ENCODE measurements at regions not wholly inside any gene's neighbourhood (a gene's known extent, or its start where the extent isn't known, plus 50 kb on each side); places are given as distances from the start of the nearest gene placed in this dataset.

- CTCF ChIA-PET (ENCODE audit: low intra/inter-chr PET ratio, low total read pairs), result no interaction called here
- no peaks in the 10 kb centered on the region for H3K4me1 ChIP-seq (ENCODE audit: insufficient read depth, low read length)
- no peak for FAIRE-seq
- no peak for TF ChIP-seq MAZ (IDR thresholded peaks at IDR 0.05; ENCODE audit: borderline replicate concordance, low read depth, low read length)
- no peak for TF ChIP-seq MAZ (CRISPR knock-in tag; IDR thresholded peaks at IDR 0.05; ENCODE audit: low read depth)
- TF ChIP-seq TIGD3 (CRISPR knock-in tag; IDR thresholded peaks at IDR 0.05; ENCODE audit: borderline replicate concordance), result no peak
- TF ChIP-seq, protein P1, sequence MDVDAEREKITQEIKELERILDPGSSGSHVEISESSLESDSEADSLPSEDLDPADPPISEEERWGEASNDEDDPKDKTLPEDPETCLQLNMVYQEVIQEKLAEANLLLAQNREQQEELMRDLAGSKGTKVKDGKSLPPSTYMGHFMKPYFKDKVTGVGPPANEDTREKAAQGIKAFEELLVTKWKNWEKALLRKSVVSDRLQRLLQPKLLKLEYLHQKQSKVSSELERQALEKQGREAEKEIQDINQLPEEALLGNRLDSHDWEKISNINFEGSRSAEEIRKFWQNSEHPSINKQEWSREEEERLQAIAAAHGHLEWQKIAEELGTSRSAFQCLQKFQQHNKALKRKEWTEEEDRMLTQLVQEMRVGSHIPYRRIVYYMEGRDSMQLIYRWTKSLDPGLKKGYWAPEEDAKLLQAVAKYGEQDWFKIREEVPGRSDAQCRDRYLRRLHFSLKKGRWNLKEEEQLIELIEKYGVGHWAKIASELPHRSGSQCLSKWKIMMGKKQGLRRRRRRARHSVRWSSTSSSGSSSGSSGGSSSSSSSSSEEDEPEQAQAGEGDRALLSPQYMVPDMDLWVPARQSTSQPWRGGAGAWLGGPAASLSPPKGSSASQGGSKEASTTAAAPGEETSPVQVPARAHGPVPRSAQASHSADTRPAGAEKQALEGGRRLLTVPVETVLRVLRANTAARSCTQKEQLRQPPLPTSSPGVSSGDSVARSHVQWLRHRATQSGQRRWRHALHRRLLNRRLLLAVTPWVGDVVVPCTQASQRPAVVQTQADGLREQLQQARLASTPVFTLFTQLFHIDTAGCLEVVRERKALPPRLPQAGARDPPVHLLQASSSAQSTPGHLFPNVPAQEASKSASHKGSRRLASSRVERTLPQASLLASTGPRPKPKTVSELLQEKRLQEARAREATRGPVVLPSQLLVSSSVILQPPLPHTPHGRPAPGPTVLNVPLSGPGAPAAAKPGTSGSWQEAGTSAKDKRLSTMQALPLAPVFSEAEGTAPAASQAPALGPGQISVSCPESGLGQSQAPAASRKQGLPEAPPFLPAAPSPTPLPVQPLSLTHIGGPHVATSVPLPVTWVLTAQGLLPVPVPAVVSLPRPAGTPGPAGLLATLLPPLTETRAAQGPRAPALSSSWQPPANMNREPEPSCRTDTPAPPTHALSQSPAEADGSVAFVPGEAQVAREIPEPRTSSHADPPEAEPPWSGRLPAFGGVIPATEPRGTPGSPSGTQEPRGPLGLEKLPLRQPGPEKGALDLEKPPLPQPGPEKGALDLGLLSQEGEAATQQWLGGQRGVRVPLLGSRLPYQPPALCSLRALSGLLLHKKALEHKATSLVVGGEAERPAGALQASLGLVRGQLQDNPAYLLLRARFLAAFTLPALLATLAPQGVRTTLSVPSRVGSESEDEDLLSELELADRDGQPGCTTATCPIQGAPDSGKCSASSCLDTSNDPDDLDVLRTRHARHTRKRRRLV (CRISPR knock-in tag; IDR thresholded peaks at IDR 0.05), result no peak
- no peak for TF ChIP-seq ZNF441 (CRISPR knock-in tag; IDR thresholded peaks at IDR 0.05; ENCODE audit: borderline replicate concordance)
- no peak for TF ChIP-seq MTF2 (CRISPR knock-in tag; IDR thresholded peaks at IDR 0.05; ENCODE audit: borderline replicate concordance)
- TF ChIP-seq, protein P2, sequence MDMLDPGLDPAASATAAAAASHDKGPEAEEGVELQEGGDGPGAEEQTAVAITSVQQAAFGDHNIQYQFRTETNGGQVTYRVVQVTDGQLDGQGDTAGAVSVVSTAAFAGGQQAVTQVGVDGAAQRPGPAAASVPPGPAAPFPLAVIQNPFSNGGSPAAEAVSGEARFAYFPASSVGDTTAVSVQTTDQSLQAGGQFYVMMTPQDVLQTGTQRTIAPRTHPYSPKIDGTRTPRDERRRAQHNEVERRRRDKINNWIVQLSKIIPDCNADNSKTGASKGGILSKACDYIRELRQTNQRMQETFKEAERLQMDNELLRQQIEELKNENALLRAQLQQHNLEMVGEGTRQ (IDR thresholded peaks at IDR 0.05; ENCODE audit: low read depth, low read length), result no peak
- TF ChIP-seq, protein P2 (CRISPR knock-in tag; IDR thresholded peaks at IDR 0.05; ENCODE audit: borderline replicate concordance), result no peak
- TF ChIP-seq SP1 (IDR thresholded peaks at IDR 0.05), result no peak
- no peak for TF ChIP-seq SP1 (CRISPR knock-in tag; IDR thresholded peaks at IDR 0.05)
- no peak for TF ChIP-seq ZEB1 (IDR thresholded peaks at IDR 0.05; ENCODE audit: insufficient replicate concordance, low read depth)
- no peak for TF ChIP-seq ARHGAP35 (CRISPR knock-in tag; IDR thresholded peaks at IDR 0.05; ENCODE audit: borderline replicate concordance)
- TF ChIP-seq KMT2B (CRISPR knock-in tag; IDR thresholded peaks at IDR 0.05), result no peak
- TF ChIP-seq TEF (CRISPR knock-in tag; IDR thresholded peaks at IDR 0.05), result no peak
- TF ChIP-seq FOXP1 (IDR thresholded peaks at IDR 0.05), result no peak
- no peak for TF ChIP-seq FOXP1 (CRISPR knock-in tag; IDR thresholded peaks at IDR 0.05)
- no peak for TF ChIP-seq RFX1 (IDR thresholded peaks at IDR 0.05)
Observed at GRCh38 chr5:21581508-21581907, 1271.6 kb downstream of the CDH12 start.

More at GRCh38 chr5:21581508-21581907, 1271.6 kb downstream of the CDH12 start:
- ATAC-seq, result no peak
- H3K9me3 ChIP-seq (ENCODE audit: low read length), result no peaks in the 10 kb centered on the region
- no peak overlapping the region for H2AFZ ChIP-seq (ENCODE audit: low read length)
- no peak for DNase-seq (ENCODE audit: low spot score)
- in situ Hi-C loops (cut with HindIII; ENCODE audit: extremely low pct_ligation_motif_present, low pct_unique_long_range_greater_than_20kb), result no loop called here
- BruUV-seq (replicated peaks), result no TSS peak
- H3K4me2 ChIP-seq (ENCODE audit: low read depth, low read length), result no peak overlapping the region
- no peaks in the 10 kb centered on the region for H4K20me1 ChIP-seq (ENCODE audit: insufficient read depth, low read length)
- no peaks in the 10 kb centered on the region for H3K36me3 ChIP-seq (replicated peaks in 1 of 2; ENCODE audit: control insufficient read depth in 1 of 2, insufficient read depth in 2 of 2, low read length in 2 of 2)
- intact Hi-C loops (cut with micrococcal nuclease; ENCODE audit: unreplicated experiment), result no loop called here
- no peaks in the 10 kb centered on the region for H3K79me2 ChIP-seq (ENCODE audit: insufficient read depth, low read length)
- H3K4me3 ChIP-seq (replicated peaks in 1 of 3; ENCODE audit: insufficient read depth in 1 of 3, low read depth in 2 of 3, low read length in 3 of 3), result no peak overlapping the region
- no peaks in the 10 kb centered on the region for H3K27me3 ChIP-seq (ENCODE audit: control insufficient read depth in 1 of 2, insufficient read depth in 2 of 2, low read length in 2 of 2)
- no peak overlapping the region for H3K27ac ChIP-seq (ENCODE audit: extremely low read length, insufficient read depth, low read length)
- WGBS (ENCODE audit: low lambda C conversion rate), result 21% methylated on average over 3 of the region's 3 CpGs
- POLR2A ChIA-PET, result no interaction called here
- H3K9ac ChIP-seq (ENCODE audit: insufficient read depth, low read depth, low read length), result no peak overlapping the region
